ENCODE measurements at regions not wholly inside any gene's neighbourhood (a gene's known extent, or its start where the extent isn't known, plus 50 kb on each side); places are given as distances from the start of the nearest gene placed in this dataset.

GRCh38 chr13:24038841-24039330, 121.6 kb upstream of the SPATA13 start:
- TF ChIP-seq, protein P1, sequence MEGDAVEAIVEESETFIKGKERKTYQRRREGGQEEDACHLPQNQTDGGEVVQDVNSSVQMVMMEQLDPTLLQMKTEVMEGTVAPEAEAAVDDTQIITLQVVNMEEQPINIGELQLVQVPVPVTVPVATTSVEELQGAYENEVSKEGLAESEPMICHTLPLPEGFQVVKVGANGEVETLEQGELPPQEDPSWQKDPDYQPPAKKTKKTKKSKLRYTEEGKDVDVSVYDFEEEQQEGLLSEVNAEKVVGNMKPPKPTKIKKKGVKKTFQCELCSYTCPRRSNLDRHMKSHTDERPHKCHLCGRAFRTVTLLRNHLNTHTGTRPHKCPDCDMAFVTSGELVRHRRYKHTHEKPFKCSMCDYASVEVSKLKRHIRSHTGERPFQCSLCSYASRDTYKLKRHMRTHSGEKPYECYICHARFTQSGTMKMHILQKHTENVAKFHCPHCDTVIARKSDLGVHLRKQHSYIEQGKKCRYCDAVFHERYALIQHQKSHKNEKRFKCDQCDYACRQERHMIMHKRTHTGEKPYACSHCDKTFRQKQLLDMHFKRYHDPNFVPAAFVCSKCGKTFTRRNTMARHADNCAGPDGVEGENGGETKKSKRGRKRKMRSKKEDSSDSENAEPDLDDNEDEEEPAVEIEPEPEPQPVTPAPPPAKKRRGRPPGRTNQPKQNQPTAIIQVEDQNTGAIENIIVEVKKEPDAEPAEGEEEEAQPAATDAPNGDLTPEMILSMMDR (IDR thresholded peaks at IDR 0.05; ENCODE audit: low read depth, low read length, missing input control), result no peak
- TF ChIP-seq MAX (IDR thresholded peaks at IDR 0.05) (no peak), GABPA (IDR thresholded peaks at IDR 0.05 in 1 of 2, conservative IDR thresholded peaks at IDR 0.05 in 1 of 2) (no peak)
